Nephron progenitor cell (in vitro differentiated cells): ENCODE measurements at regions not wholly inside any gene's neighbourhood (a gene's known extent, or its start where the extent isn't known, plus 50 kb on each side); places are given as distances from the start of the nearest gene placed in this dataset.

Experiments used
- DNase-seq: peaks from one replicate; pipeline ENCODE4 v3.0.0; 2021
- H3K27ac Mint-ChIP-seq: 2 replicates; pipeline ENCODE4 v1.8.0; 2021; ENCODE audit warnings: mild to moderate bottlenecking, moderate library complexity, mixed read lengths
- H3K27me3 Mint-ChIP-seq: 2 replicates; pipeline ENCODE4 v1.8.0; 2021; ENCODE audit warnings: mild to moderate bottlenecking, low read depth, mixed read lengths; ENCODE audit not compliant: poor library complexity
- H3K36me3 Mint-ChIP-seq: 2 replicates; pipeline ENCODE4 v1.8.0; 2021; ENCODE audit warnings: low read depth, mixed read lengths
- H3K4me1 Mint-ChIP-seq: 2 replicates; pipeline ENCODE4 v1.8.0; 2021; ENCODE audit warnings: mixed read lengths
- H3K4me3 Mint-ChIP-seq: 2 replicates; pipeline ENCODE4 v1.8.0; 2021; ENCODE audit warnings: mild to moderate bottlenecking, moderate library complexity, mixed read lengths
- H3K9me3 Mint-ChIP-seq: 2 replicates; pipeline ENCODE4 v1.8.0; 2021; ENCODE audit warnings: mild to moderate bottlenecking, moderate library complexity, mixed read lengths
- CTCF ChIP-seq: fragments of 200-600 bp; sonication (generic); IDR thresholded peaks from 2 replicates; pipeline ENCODE4 v1.5.0; 2021; ENCODE audit warnings: antibody characterized with exemption

- no peak for TF ChIP-seq CTCF
- H3K36me3 Mint-ChIP-seq, result no peaks in the 10 kb centered on the region
- H3K4me3 Mint-ChIP-seq, result no peak overlapping the region
- no peaks in the 10 kb centered on the region for H3K9me3 Mint-ChIP-seq
- H3K4me1 Mint-ChIP-seq, result no peaks in the 10 kb centered on the region
- peaks cover 3% of the 10 kb centered on the region for H3K27me3 Mint-ChIP-seq
- DNase-seq, result no peak
- H3K27ac Mint-ChIP-seq, result no peak overlapping the region
Observed at GRCh38 chr7:13466874-13467547, 522.5 kb downstream of the ETV1 start.

- peaks cover 3% of the 10 kb centered on the region for H3K27me3 Mint-ChIP-seq
- no peaks in the 10 kb centered on the region for H3K9me3 Mint-ChIP-seq
- H3K4me1 Mint-ChIP-seq, result no peaks in the 10 kb centered on the region
Observed at GRCh38 chr7:13476881-13477444, 512.5 kb downstream of the ETV1 start.

GRCh38 chr7:13489386-13489785, 500.1 kb downstream of the ETV1 start:
- Mint-ChIP-seq H3K27me3 (peaks cover 4% of the 10 kb centered on the region), H3K4me1 (no peaks in the 10 kb centered on the region), H3K9me3 (peaks cover 13% of the 10 kb centered on the region), H3K4me3 (no peak overlapping the region), H3K36me3 (no peaks in the 10 kb centered on the region), H3K27ac (no peak overlapping the region)
- no peak for TF ChIP-seq CTCF
- no peak for DNase-seq

More at GRCh38 chr7:13476881-13477444, 512.5 kb downstream of the ETV1 start:
- Mint-ChIP-seq H3K27ac (no peak overlapping the region), H3K36me3 (no peaks in the 10 kb centered on the region), H3K4me3 (no peak overlapping the region)
- TF ChIP-seq CTCF, result no peak
- no peak for DNase-seq

- no peaks in the 10 kb centered on the region for H3K9me3 Mint-ChIP-seq
- no peak overlapping the region for H3K27ac Mint-ChIP-seq
- H3K4me3 Mint-ChIP-seq, result no peak overlapping the region
- H3K27me3 Mint-ChIP-seq, result peaks cover 4% of the 10 kb centered on the region
- no peak for TF ChIP-seq CTCF
- DNase-seq, result no peak
- H3K4me1 Mint-ChIP-seq, result no peaks in the 10 kb centered on the region
- no peaks in the 10 kb centered on the region for H3K36me3 Mint-ChIP-seq
Observed at GRCh38 chr7:13496976-13497375, 492.5 kb downstream of the ETV1 start.

GRCh38 chr7:13508586-13508985, 480.9 kb downstream of the ETV1 start:
- Mint-ChIP-seq H3K27ac (no peak overlapping the region), H3K4me1 (peaks cover 19% of the 10 kb centered on the region), H3K27me3 (no peaks in the 10 kb centered on the region), H3K36me3 (peaks cover 3% of the 10 kb centered on the region), H3K9me3 (peaks cover 24% of the 10 kb centered on the region), H3K4me3 (no peak overlapping the region)
- DNase-seq, result no peak
- TF ChIP-seq CTCF, result no peak

GRCh38 chr7:13518738-13519137, 470.7 kb downstream of the ETV1 start:
- Mint-ChIP-seq H3K4me1 (no peaks in the 10 kb centered on the region), H3K27ac (no peak overlapping the region), H3K4me3 (no peak overlapping the region), H3K27me3 (peaks cover 5% of the 10 kb centered on the region), H3K36me3 (no peaks in the 10 kb centered on the region), H3K9me3 (no peaks in the 10 kb centered on the region)
- TF ChIP-seq CTCF, result no peak
- DNase-seq, result no peak
